ENCODE measurements at regions not wholly inside any gene's neighbourhood (a gene's known extent, or its start where the extent isn't known, plus 50 kb on each side); places are given as distances from the start of the nearest gene placed in this dataset.
A peak's percentile ranks its signal among the peaks of the same experiment; 100 is the strongest.

DNA sequence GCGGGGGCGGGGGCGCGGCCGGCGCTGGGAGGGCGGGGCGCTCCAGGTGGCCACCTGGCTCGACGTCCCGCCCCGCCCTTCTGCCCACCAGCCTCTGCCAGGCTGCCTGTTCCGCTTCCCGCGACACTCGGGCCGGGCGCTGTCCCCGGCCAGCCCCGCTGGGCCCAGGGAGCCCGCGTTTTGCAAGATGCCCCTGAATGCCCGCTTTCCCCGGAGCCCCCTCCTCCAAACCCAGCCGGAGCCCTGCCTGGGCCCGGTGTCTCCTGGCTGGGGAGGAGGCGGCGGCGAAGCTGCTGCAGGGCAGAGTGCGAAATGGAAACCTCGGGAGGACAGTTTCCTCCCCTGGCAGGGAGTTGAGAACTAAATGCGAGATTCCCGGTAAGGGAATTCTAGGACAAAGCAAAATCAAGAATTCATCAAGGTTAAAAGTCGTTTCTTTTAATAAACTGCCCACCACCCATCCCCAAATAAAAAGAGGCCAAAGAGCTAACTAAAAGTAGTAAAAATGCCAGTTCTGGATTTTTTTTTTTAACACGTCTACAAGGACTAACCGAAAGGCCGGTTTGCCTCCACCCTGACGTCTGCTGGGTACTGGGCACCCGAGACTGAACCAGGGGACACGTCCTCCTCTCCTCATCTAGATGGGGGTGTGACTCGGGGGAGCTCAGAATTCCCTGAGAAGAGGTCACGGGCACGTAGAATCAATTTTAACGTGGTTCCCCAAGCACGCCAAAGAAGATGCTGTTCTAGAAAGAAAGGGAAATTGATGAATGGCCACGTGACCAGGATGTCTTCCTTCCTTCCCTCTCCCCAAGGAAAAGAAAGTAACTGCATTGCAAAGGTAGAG lies 200.4 kb upstream of the NFE2L3 start:
- DNase-seq (no peak), ATAC-seq (peak in 1 of 2 donors; percentile 25)
- H3K27me3 ChIP-seq (ENCODE audit: low read depth): peaks cover 17% of the 10 kb centered on the region
- peak overlapping the region; percentile 70 for H3K27ac ChIP-seq
- no peaks in the 10 kb centered on the region for H3K9me3 ChIP-seq
- peak overlapping the region; percentile 76 for H3K4me3 ChIP-seq
- intact Hi-C loops (cut with DNase I): no loop called here
- no peak for TF ChIP-seq CTCF (IDR thresholded peaks at IDR 0.05)
- H3K4me1 ChIP-seq: peaks cover 13% of the 10 kb centered on the region
- no peaks in the 10 kb centered on the region for H3K36me3 ChIP-seq

DNA sequence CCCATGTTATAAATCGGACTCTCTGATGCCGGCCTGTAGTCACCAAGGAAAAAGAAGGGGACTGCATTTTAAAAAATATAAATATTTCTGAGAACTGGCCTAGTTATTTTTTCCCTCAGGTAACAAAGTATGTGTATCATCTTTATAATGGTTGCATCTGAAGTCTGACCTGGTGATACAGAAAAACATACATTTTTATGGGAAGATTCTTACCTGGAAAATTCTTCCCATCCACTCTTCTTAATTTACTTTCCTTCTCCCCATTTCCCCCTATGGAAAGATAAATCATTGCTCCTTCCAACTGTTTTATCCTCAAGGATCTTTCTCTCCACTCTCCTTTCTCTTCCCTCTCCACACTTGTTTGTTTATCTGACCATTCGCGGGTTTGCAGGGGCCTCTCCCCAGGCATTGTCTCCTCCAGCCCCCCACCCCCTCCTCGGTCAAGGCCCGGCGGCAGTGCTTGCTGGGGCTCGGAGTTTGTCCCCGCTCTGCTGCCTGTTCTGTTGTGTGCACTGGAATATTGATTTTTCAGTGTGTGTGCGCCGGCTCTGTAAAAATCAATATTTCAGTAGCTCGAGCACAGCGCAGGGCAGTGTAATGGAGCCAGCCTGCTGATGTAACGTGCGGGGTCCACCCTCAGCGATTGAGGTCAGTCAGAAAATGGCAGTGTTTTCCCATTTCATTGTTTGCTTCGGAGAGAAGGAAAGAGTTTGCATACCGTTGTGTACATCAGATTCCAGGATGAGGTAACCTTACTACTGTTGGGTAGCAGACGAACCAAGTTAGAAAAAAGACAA lies 199.5 kb upstream of the NFE2L3 start:
- no peaks in the 10 kb centered on the region for H3K36me3 ChIP-seq
- intact Hi-C loops (cut with DNase I): no loop called here
- TF ChIP-seq CTCF (IDR thresholded peaks at IDR 0.05): no peak
- DNase-seq (no peak), ATAC-seq (no peak)
- peaks cover 13% of the 10 kb centered on the region for H3K4me1 ChIP-seq
- no peaks in the 10 kb centered on the region for H3K9me3 ChIP-seq
- no peak overlapping the region for H3K27ac ChIP-seq
- H3K27me3 ChIP-seq (ENCODE audit: low read depth): peaks cover 17% of the 10 kb centered on the region
- peak overlapping the region; percentile 76 for H3K4me3 ChIP-seq

DNA sequence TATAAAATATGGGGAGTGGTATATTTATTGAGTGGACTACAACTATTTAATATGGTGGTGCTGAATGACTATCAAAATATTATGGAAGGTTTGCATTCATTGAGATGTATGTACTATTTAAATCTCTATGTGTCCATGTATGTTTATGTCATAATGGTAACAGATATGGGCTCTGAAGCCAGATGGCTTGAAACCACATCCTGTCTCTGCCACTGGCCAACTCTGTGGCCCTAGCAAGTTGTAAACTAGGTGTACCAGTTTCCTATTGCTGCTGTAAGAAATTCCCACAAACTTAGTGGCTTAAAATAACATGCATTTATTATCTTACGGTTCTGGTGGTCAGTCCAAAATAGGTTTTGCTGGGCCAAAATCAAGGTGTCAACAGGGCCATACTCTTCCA lies 198.1 kb upstream of the NFE2L3 start:
- intact Hi-C loops (cut with DNase I): no loop called here

GRCh38 chr7:25954395-25954794 lies 197.6 kb upstream of the NFE2L3 start:
- intact Hi-C loops (cut with DNase I): no loop called here
- no peak for TF ChIP-seq CTCF (IDR thresholded peaks at IDR 0.05)
- Histone ChIP-seq H3K27me3 (ENCODE audit: low read depth) (peaks cover 11% of the 10 kb centered on the region), H3K36me3 (no peaks in the 10 kb centered on the region), H3K27ac (no peak overlapping the region), H3K9me3 (no peaks in the 10 kb centered on the region), H3K4me3 (no peak overlapping the region), H3K4me1 (peaks cover 11% of the 10 kb centered on the region)
- DNase-seq: no peak
- ATAC-seq: no peak

More for the DNA sequence above, 198.1 kb upstream of the NFE2L3 start:
- Histone ChIP-seq H3K4me3 (no peak overlapping the region), H3K4me1 (peaks cover 13% of the 10 kb centered on the region), H3K36me3 (no peaks in the 10 kb centered on the region), H3K27me3 (ENCODE audit: low read depth) (peaks cover 16% of the 10 kb centered on the region), H3K27ac (no peak overlapping the region), H3K9me3 (no peaks in the 10 kb centered on the region)
- ATAC-seq (no peak), DNase-seq (no peak)
- TF ChIP-seq CTCF (IDR thresholded peaks at IDR 0.05): no peak

GRCh38 chr7:25959168-25959734 lies 192.7 kb upstream of the NFE2L3 start:
- DNase-seq (no peak), ATAC-seq (no peak)
- Histone ChIP-seq H3K4me3 (no peak overlapping the region), H3K9me3 (no peaks in the 10 kb centered on the region), H3K27ac (no peak overlapping the region), H3K4me1 (no peaks in the 10 kb centered on the region), H3K27me3 (ENCODE audit: low read depth) (peaks cover 8% of the 10 kb centered on the region), H3K36me3 (no peaks in the 10 kb centered on the region)
- no peak for TF ChIP-seq CTCF (IDR thresholded peaks at IDR 0.05)
- intact Hi-C loops (cut with DNase I): no loop called here

Measured in lower lobe of right lung (tissue), 2 donors.